HCT116 (cell line): ENCODE measurements at regions not wholly inside any gene's neighbourhood (a gene's known extent, or its start where the extent isn't known, plus 50 kb on each side); places are given as distances from the start of the nearest gene placed in this dataset.

Source experiments
- ATAC-seq: fragments of 200-7000 bp; cut with Tn5 transposase; 2 replicates; pipeline ENCODE4 v1.9.1; 2020; ENCODE audit warnings: mild to moderate bottlenecking, moderate library complexity
- BruUV-seq: library from RNA; stranded (reverse); fragments of 400-500 nt; replicated peaks from 2 replicates; lab custom pipeline; 2021; lab: Mats Ljungman, UMichigan
- CTCF ChIA-PET: fragments of 300-600 bp; sonication (Branson Sonifier 250); formaldehyde crosslinking; loops from one replicate; lab custom pipeline; 2021; ENCODE audit warnings: antibody characterized with exemption; lab: Charles Lee
- POLR2A ChIA-PET: fragments of 300-600, 350-600 bp; sonication (Branson Sonifier 250); formaldehyde crosslinking; loops from one replicate; lab custom pipeline; 2021; ENCODE audit warnings: antibody characterized with exemption; lab: Charles Lee
- RAD21 ChIA-PET, 2 experiments: fragments of 300-600 bp; sonication (Branson Sonifier 250); formaldehyde crosslinking; loops; one replicate each; lab custom pipeline; 2023; ENCODE audit warnings: low total read pairs in 2 of 2; ENCODE audit not compliant: uncharacterized antibody in 2 of 2, unreplicated experiment in 2 of 2, low non-redundant PET in 1 of 2; lab: Charles Lee
- DNase-seq: peaks from one replicate; pipeline ENCODE4 v3.0.0-alpha.2; 2010; ENCODE audit warnings: low read depth, low spot score
- H2AFZ ChIP-seq: fragments of 200-600 bp; shearing (Covaris generic), sonication (generic); 2 replicates; pipeline ENCODE4 v1.6.1; 2017; ENCODE audit warnings: low read depth, mixed run types, mixed read lengths, antibody characterized with exemption, low read length; ENCODE audit not compliant: poor library complexity, severe bottlenecking
- H3K27ac ChIP-seq: 2 replicates; pipeline ENCODE4 v1.5.1; 2012; ENCODE audit warnings: low read depth, low read length
- H3K27me3 ChIP-seq: fragments of 200-600 bp; sonication (generic); 2 replicates; pipeline ENCODE4 v1.6.1; 2016; ENCODE audit warnings: mixed run types, low read length, mixed read lengths; ENCODE audit not compliant: insufficient read depth
- H3K36me3 ChIP-seq, 2 experiments: fragments of 200-500 bp in 1 of 2; fragments of 200-600 bp in 1 of 2; sonication (Bioruptor generic) in 1 of 2; sonication (generic) in 1 of 2; 2 replicates each; pipeline versions ENCODE4 v1.5.1 to v1.6.1; 2014 to 2016; ENCODE audit warnings: low read length in 2 of 2, inconsistent platforms in 1 of 2, mixed read lengths in 1 of 2, mixed run types in 1 of 2; ENCODE audit not compliant: insufficient read depth in 2 of 2, control insufficient read depth in 1 of 2
- H3K4me1 ChIP-seq, 2 experiments: fragments of 200-600 bp in 1 of 2; sonication (generic) in 1 of 2; 2 replicates each; pipeline versions ENCODE4 v1.5.1 to v1.6.1; 2012 to 2017; ENCODE audit warnings: low read length in 2 of 2, inconsistent platforms in 1 of 2, mild to moderate bottlenecking in 1 of 2, mixed read lengths in 1 of 2, mixed run types in 1 of 2, moderate library complexity in 1 of 2; ENCODE audit not compliant: insufficient read depth in 2 of 2, control insufficient read depth in 1 of 2
- H3K4me2 ChIP-seq: fragments of 200-600 bp; sonication (generic); 2 replicates; pipeline ENCODE4 v1.6.1; 2017; ENCODE audit warnings: mixed run types, low read length, mixed read lengths
- H3K4me3 ChIP-seq, 2 experiments: fragments of 200-600 bp in 1 of 2; sonication (generic) in 1 of 2; replicated peaks in 1 of 2; 2 replicates each; pipeline ENCODE4 v1.5.1; 2011 to 2016; ENCODE audit warnings: low read length in 2 of 2, control low read depth in 1 of 2, low read depth in 1 of 2, mild to moderate bottlenecking in 1 of 2, mixed read lengths in 1 of 2, mixed run types in 1 of 2
- H3K79me2 ChIP-seq: fragments of 200-600 bp; sonication (generic); 2 replicates; pipeline ENCODE4 v1.6.1; 2017; ENCODE audit warnings: mild to moderate bottlenecking, mixed run types, low read length, moderate library complexity, mixed read lengths; ENCODE audit not compliant: insufficient read depth
- H3K9ac ChIP-seq: fragments of 200-600 bp; sonication (generic); 2 replicates; pipeline ENCODE4 v1.6.1; 2016; ENCODE audit warnings: low read length, mixed read lengths
- H3K9me2 ChIP-seq: fragments of 200-600 bp; sonication (generic), shearing (Covaris generic); 2 replicates; pipeline ENCODE4 v1.6.1; 2017; ENCODE audit warnings: mixed run types, mild to moderate bottlenecking, moderate library complexity; ENCODE audit not compliant: insufficient read depth
- H3K9me3 ChIP-seq, 2 experiments: fragments of 200-500 bp in 1 of 2; fragments of 200-600 bp in 1 of 2; sonication (Bioruptor generic) in 1 of 2; sonication (generic) in 1 of 2; 2 replicates each; pipeline ENCODE4 v1.6.1; 2014 to 2017; ENCODE audit warnings: low read length in 2 of 2, mixed read lengths in 2 of 2, inconsistent platforms in 1 of 2, low read depth in 1 of 2, mild to moderate bottlenecking in 1 of 2, mixed run types in 1 of 2, moderate library complexity in 1 of 2; ENCODE audit not compliant: control insufficient read depth in 1 of 2, insufficient read depth in 1 of 2
- H4K20me1 ChIP-seq: fragments of 200-600 bp; sonication (generic), shearing (Covaris generic); 2 replicates; pipeline ENCODE4 v1.6.1; 2017; ENCODE audit warnings: mixed run types, mild to moderate bottlenecking, moderate library complexity; ENCODE audit not compliant: insufficient read depth
- CBX3 ChIP-seq: IDR thresholded peaks from 2 replicates; pipeline ENCODE4 v1.6.1; 2012; ENCODE audit warnings: low read depth
- CEBPB ChIP-seq: IDR thresholded peaks from 2 replicates; pipeline ENCODE4 v1.6.1; 2012; ENCODE audit warnings: low read depth
- ELF1 ChIP-seq: IDR thresholded peaks from 2 replicates; pipeline ENCODE4 v1.6.1; 2012; ENCODE audit warnings: low read depth, borderline replicate concordance
- EZH2 ChIP-seq: fragments of 200-600 bp; sonication (generic); IDR thresholded peaks from 2 replicates; pipeline ENCODE4 v1.6.1; 2017; ENCODE audit warnings: antibody characterized with exemption, mixed run types
- MAX ChIP-seq: IDR thresholded peaks from 2 replicates; pipeline ENCODE4 v1.6.1; 2012
- POLR2A ChIP-seq: IDR thresholded peaks from 2 replicates; pipeline ENCODE4 v1.7.0; 2011; ENCODE audit warnings: borderline replicate concordance; ENCODE audit not compliant: insufficient read depth, insufficient read length; ENCODE audit errors: extremely low read depth
- RAD21 ChIP-seq: IDR thresholded peaks from 2 replicates; pipeline ENCODE4 v1.6.1; 2012; ENCODE audit warnings: low read depth, mild to moderate bottlenecking
- REST ChIP-seq: IDR thresholded peaks from 2 replicates; pipeline ENCODE4 v1.6.1; 2012; ENCODE audit warnings: low read depth
- SIN3A ChIP-seq: IDR thresholded peaks from 2 replicates; pipeline ENCODE4 v1.6.1; 2012; ENCODE audit warnings: low read depth
- YY1 ChIP-seq: IDR thresholded peaks from 2 replicates; pipeline ENCODE4 v1.6.1; 2011; ENCODE audit warnings: low read length, low read depth, moderate library complexity, mild to moderate bottlenecking; ENCODE audit not compliant: insufficient replicate concordance; ENCODE audit errors: extremely low read depth
- intact Hi-C: fragments of 100-400 bp; cut with micrococcal nuclease; formaldehyde crosslinking; loops from 2 replicates; pipeline ENCODE4 v1.10.0; 2022
- TF ChIP-seq, protein P1 (sequence below): IDR thresholded peaks from 2 replicates; pipeline ENCODE4 v1.6.1; 2011; ENCODE audit warnings: mild to moderate bottlenecking, low read length, moderate library complexity; ENCODE audit not compliant: insufficient replicate concordance; ENCODE audit errors: extremely low read depth
- TF ChIP-seq, protein P2 (sequence below), 3 experiments: fragments of 200-600 bp in 1 of 3; sonication (generic) in 1 of 3; IDR thresholded peaks in 2 of 3; conservative IDR thresholded peaks in 1 of 3; 2 replicates each; pipeline ENCODE4 v1.5.1; 2012 to 2017; ENCODE audit warnings: low read depth in 2 of 3, low read length in 2 of 3, antibody characterized with exemption in 1 of 3, borderline replicate concordance in 1 of 3, control low read depth in 1 of 3, mild to moderate bottlenecking in 1 of 3, mixed read lengths in 1 of 3, mixed run types in 1 of 3, moderate library complexity in 1 of 3; ENCODE audit not compliant: insufficient read depth in 1 of 3

DNA sequence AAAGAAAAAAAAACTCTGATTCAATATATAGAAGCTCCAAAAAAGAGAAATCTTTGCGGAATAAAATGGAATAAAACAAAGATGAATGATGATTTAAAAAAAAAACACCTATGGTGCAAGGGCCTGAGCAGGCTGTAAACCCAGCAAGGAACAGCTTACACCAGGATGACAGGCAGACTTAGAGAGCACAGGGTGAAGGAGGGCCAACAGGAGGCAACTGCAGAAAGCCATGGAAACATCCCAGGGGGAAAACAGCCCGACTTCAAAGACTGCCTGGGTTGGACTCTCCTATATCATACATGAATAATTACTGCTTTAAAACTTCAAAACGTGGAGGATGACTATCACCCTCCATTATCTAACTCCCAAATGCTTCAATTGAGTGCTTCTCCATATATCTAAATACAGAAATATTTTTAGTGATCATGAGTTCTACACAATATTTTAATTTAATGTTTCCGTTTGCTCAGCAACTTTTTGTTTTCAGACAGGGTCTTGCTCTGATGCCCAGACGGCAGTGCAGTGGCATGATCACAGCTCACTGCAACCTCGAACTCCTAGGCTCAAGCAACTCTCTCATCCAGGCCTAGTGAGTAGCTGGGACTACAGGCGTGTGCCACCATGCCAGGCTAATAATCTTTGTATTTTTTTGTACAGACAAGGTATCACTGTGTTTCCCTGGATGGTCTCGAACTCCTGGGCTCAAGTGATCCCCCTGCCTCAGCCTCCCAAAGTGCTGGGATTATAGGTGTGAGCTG lies 456.2 kb downstream of the TBL1XR1 start:
- no TSS peak for BruUV-seq
- Histone ChIP-seq H3K79me2 (no peaks in the 10 kb centered on the region), H3K9ac (no peak overlapping the region), H3K4me1 (no peaks in the 10 kb centered on the region), H3K4me2 (no peak overlapping the region), H3K9me3 (no peaks in the 10 kb centered on the region), H3K4me3 (no peak overlapping the region), H3K9me2 (no peaks in the 10 kb centered on the region), H3K27ac (no peak overlapping the region), H3K36me3 (no peaks in the 10 kb centered on the region), H2AFZ (no peak overlapping the region), H4K20me1 (no peaks in the 10 kb centered on the region), H3K27me3 (no peaks in the 10 kb centered on the region)
- RAD21 ChIA-PET, result no interaction called here
- TF ChIP-seq RAD21 (no peak), CEBPB (no peak)
- POLR2A ChIA-PET, result no interaction called here
- intact Hi-C loops, result no loop called here
- DNase-seq (no peak), ATAC-seq (no peak)
- CTCF ChIA-PET, result no interaction called here

- no peaks in the 10 kb centered on the region for H3K27me3 ChIP-seq
- no TSS peak for BruUV-seq
- POLR2A ChIA-PET, result no interaction called here
- intact Hi-C loops, result no loop called here
- ATAC-seq (no peak), DNase-seq (no peak)
- CTCF ChIA-PET, result no interaction called here
- no peaks in the 10 kb centered on the region for H3K9me3 ChIP-seq
- H3K4me3 ChIP-seq, result no peak overlapping the region
- H3K79me2 ChIP-seq, result no peaks in the 10 kb centered on the region
- H3K4me2 ChIP-seq, result no peak overlapping the region
- no peak overlapping the region for H2AFZ ChIP-seq
- H3K4me1 ChIP-seq, result no peaks in the 10 kb centered on the region
- RAD21 ChIA-PET, result no interaction called here
- H3K27ac ChIP-seq, result no peak overlapping the region
- H3K9me2 ChIP-seq, result no peaks in the 10 kb centered on the region
- no peaks in the 10 kb centered on the region for H4K20me1 ChIP-seq
- no peak overlapping the region for H3K9ac ChIP-seq
- H3K36me3 ChIP-seq, result no peaks in the 10 kb centered on the region
- TF ChIP-seq REST, result no peak
- no peak for TF ChIP-seq CBX3
- TF ChIP-seq MAX, result no peak
- TF ChIP-seq, protein P1, sequence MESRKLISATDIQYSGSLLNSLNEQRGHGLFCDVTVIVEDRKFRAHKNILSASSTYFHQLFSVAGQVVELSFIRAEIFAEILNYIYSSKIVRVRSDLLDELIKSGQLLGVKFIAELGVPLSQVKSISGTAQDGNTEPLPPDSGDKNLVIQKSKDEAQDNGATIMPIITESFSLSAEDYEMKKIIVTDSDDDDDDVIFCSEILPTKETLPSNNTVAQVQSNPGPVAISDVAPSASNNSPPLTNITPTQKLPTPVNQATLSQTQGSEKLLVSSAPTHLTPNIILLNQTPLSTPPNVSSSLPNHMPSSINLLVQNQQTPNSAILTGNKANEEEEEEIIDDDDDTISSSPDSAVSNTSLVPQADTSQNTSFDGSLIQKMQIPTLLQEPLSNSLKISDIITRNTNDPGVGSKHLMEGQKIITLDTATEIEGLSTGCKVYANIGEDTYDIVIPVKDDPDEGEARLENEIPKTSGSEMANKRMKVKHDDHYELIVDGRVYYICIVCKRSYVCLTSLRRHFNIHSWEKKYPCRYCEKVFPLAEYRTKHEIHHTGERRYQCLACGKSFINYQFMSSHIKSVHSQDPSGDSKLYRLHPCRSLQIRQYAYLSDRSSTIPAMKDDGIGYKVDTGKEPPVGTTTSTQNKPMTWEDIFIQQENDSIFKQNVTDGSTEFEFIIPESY, result no peak
- no peak for TF ChIP-seq ELF1
- no peak for TF ChIP-seq EZH2
- TF ChIP-seq POLR2A, result no peak
- TF ChIP-seq, protein P2, sequence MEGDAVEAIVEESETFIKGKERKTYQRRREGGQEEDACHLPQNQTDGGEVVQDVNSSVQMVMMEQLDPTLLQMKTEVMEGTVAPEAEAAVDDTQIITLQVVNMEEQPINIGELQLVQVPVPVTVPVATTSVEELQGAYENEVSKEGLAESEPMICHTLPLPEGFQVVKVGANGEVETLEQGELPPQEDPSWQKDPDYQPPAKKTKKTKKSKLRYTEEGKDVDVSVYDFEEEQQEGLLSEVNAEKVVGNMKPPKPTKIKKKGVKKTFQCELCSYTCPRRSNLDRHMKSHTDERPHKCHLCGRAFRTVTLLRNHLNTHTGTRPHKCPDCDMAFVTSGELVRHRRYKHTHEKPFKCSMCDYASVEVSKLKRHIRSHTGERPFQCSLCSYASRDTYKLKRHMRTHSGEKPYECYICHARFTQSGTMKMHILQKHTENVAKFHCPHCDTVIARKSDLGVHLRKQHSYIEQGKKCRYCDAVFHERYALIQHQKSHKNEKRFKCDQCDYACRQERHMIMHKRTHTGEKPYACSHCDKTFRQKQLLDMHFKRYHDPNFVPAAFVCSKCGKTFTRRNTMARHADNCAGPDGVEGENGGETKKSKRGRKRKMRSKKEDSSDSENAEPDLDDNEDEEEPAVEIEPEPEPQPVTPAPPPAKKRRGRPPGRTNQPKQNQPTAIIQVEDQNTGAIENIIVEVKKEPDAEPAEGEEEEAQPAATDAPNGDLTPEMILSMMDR (IDR thresholded peaks at IDR 0.05 in 2 of 3, conservative IDR thresholded peaks at IDR 0.05 in 1 of 3; ENCODE audit: borderline replicate concordance in 1 of 3, insufficient read depth in 1 of 3, low read depth in 2 of 3, low read length in 2 of 3), result no peak
- TF ChIP-seq SIN3A, result no peak
- TF ChIP-seq YY1, result no peak
Observed at GRCh38 chr3:176739159-176739558, 458.1 kb downstream of the TBL1XR1 start.
